Choroid plexus epithelial cell (primary cell): ENCODE measurements at regions not wholly inside any gene's neighbourhood (a gene's known extent, or its start where the extent isn't known, plus 50 kb on each side); places are given as distances from the start of the nearest gene placed in this dataset.

Experiments used
- DNase-seq: peaks from one replicate; pipeline ENCODE4 v3.0.0-alpha.2; 2010; ENCODE audit warnings: low read depth
- H3K4me3 ChIP-seq: 2 replicates; pipeline ENCODE4 v1.5.1; 2011; ENCODE audit warnings: low read depth, mild to moderate bottlenecking, control low read depth, low read length, moderate library complexity
- CTCF ChIP-seq: conservative IDR thresholded peaks from 2 replicates; pipeline ENCODE4 v1.5.1; 2011; ENCODE audit warnings: low read depth, mild to moderate bottlenecking, control low read depth, inconsistent platforms, low read length, moderate library complexity

- TF ChIP-seq CTCF: no peak
- no peak overlapping the region for H3K4me3 ChIP-seq
- no peak for DNase-seq
These were observed 403.3 kb upstream of the FANCL start for GRCh38 chr2:58644451-58644850.

GRCh38 chr2:58641001-58641400 is 399.9 kb upstream of the FANCL start:
- no peak overlapping the region for H3K4me3 ChIP-seq
- no peak for TF ChIP-seq CTCF
- DNase-seq: no peak

- DNase-seq: no peak
- no peak for TF ChIP-seq CTCF
- no peak overlapping the region for H3K4me3 ChIP-seq
These were observed 398.9 kb upstream of the FANCL start for GRCh38 chr2:58640042-58640441.

GRCh38 chr2:58638256-58638805 is 397.2 kb upstream of the FANCL start:
- TF ChIP-seq CTCF: no peak
- peak; percentile 52 for DNase-seq
- no peak overlapping the region for H3K4me3 ChIP-seq

GRCh38 chr2:58636872-58637271 is 395.7 kb upstream of the FANCL start:
- no peak overlapping the region for H3K4me3 ChIP-seq
- no peak for TF ChIP-seq CTCF
- no peak for DNase-seq

GRCh38 chr2:58635801-58636375 is 394.8 kb upstream of the FANCL start:
- TF ChIP-seq CTCF: no peak
- no peak overlapping the region for H3K4me3 ChIP-seq
- no peak for DNase-seq
